HUES6 (cell line): ENCODE measurements at regions not wholly inside any gene's neighbourhood (a gene's known extent, or its start where the extent isn't known, plus 50 kb on each side); places are given as distances from the start of the nearest gene placed in this dataset.

ENCODE experiments used
- H3K27ac ChIP-seq: 2 replicates; pipeline ENCODE4 v1.7.0; 2013; ENCODE audit warnings: low read depth, mild to moderate bottlenecking, low read length, inconsistent platforms
- H3K27me3 ChIP-seq: 2 replicates; pipeline ENCODE4 v1.6.1; 2013; ENCODE audit warnings: low read length; ENCODE audit not compliant: control insufficient read depth, insufficient read depth
- H3K36me3 ChIP-seq: 2 replicates; pipeline ENCODE4 v1.6.1; 2013; ENCODE audit warnings: low read length; ENCODE audit not compliant: control insufficient read depth, insufficient read depth
- H3K4me1 ChIP-seq: 2 replicates; pipeline ENCODE4 v1.6.1; 2013; ENCODE audit warnings: low read length; ENCODE audit not compliant: control insufficient read depth, insufficient read depth
- H3K4me3 ChIP-seq: 2 replicates; pipeline ENCODE4 v1.5.1; 2013; ENCODE audit warnings: low read depth, low read length
- H3K9ac ChIP-seq: one replicate; pipeline ENCODE4 v1.6.1; 2013; ENCODE audit warnings: mild to moderate bottlenecking, low read length
- H3K9me3 ChIP-seq: 2 replicates; pipeline ENCODE4 v1.6.1; 2013; ENCODE audit warnings: low read depth, low read length; ENCODE audit not compliant: control insufficient read depth, insufficient read depth

DNA sequence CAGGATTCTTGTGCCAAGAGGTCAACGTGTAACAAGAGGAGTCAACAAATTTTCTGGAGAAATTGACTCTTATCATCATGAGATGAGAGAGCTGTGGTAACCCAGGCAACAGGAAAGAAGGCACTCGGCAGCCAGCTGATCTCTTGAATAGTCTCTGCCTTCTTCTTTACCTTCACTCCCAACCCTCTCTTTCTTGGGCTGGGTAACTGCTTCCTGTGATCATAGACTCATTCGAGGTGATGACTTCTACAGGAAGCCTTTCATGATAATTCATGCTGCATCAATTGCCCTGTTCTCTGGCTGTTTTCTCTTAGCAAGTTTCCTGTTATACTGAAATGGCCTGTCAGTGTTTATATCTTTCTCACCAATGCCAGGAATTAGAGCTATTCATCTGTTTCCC lies 70.8 kb upstream of the FSTL5 start:
- Histone ChIP-seq H3K4me3 (no peak overlapping the region), H3K9ac (no peak overlapping the region), H3K9me3 (0 out of 2 replicates have a peak, but pooled peaks cover 7% of the 10 kb centered on the region), H3K4me1 (no peaks in the 10 kb centered on the region), H3K27me3 (no peaks in the 10 kb centered on the region), H3K27ac (no peak overlapping the region), H3K36me3 (no peaks in the 10 kb centered on the region)

DNA sequence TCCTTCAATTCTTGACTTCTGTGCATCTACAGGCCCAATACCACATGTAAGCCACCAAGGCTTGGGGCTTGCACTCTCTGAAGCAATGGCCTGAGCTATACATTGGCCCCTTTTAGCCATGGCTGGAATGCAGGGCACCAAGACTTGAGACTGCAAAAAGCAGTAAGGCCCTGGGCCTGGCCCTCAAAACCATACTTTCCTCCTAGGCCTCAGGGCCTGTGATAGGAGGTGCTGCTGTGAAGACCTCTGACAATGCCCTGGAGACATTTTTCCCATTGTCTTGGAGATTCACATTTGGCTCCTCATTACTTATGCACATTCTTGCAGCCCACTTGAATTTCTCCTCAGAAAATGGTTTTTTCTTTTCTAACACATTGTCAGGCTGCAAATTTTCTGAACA lies 68.5 kb upstream of the FSTL5 start:
- Histone ChIP-seq H3K27me3 (no peaks in the 10 kb centered on the region), H3K9me3 (0 out of 2 replicates have a peak, but pooled peaks cover 7% of the 10 kb centered on the region), H3K36me3 (no peaks in the 10 kb centered on the region), H3K9ac (no peak overlapping the region), H3K4me3 (no peak overlapping the region), H3K4me1 (no peaks in the 10 kb centered on the region), H3K27ac (no peak overlapping the region)

DNA sequence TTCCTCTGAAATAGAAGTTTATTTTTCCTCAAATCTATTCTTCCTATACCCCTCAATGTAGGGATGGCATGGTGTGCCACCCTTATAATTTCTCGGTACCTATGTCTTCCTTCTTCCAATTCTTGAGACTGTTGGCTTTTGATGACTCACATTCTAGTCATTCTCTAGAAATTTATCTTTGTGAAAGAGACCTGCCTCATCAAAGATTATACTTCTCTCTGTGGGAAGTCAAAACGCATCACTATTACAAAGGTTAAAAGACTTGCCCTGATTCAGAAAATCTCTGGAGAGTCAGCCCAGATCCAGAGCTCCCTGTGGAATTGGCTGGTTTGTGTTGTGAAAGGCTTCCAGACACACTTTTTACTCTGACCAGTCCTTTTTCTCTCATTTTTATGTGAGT lies 65.9 kb upstream of the FSTL5 start:
- Histone ChIP-seq H3K9me3 (0 out of 2 replicates have a peak, but pooled peaks cover 7% of the 10 kb centered on the region), H3K36me3 (no peaks in the 10 kb centered on the region), H3K4me3 (no peak overlapping the region), H3K9ac (no peak overlapping the region), H3K27ac (no peak overlapping the region), H3K4me1 (no peaks in the 10 kb centered on the region), H3K27me3 (no peaks in the 10 kb centered on the region)

GRCh38 chr4:162221148-162221547 lies 57.3 kb upstream of the FSTL5 start:
- Histone ChIP-seq H3K27ac (no peak overlapping the region), H3K27me3 (no peaks in the 10 kb centered on the region), H3K4me1 (no peaks in the 10 kb centered on the region), H3K4me3 (no peak overlapping the region), H3K9ac (no peak overlapping the region), H3K9me3 (no peaks in the 10 kb centered on the region), H3K36me3 (no peaks in the 10 kb centered on the region)
